Gastrocnemius medialis (tissue), 4 donors: ENCODE measurements at regions not wholly inside any gene's neighbourhood (a gene's known extent, or its start where the extent isn't known, plus 50 kb on each side); places are given as distances from the start of the nearest gene placed in this dataset.

Experiments used
- CTCF ChIP-seq, 5 experiments: fragments of 450-650 bp in 3 of 5; fragments of 200-600 bp in 2 of 5; sonication (generic) in 2 of 5; IDR thresholded peaks in 4 of 5; conservative IDR thresholded peaks in 1 of 5; 1 replicate in 4 of 5; 2 replicates in 1 of 5; pipeline ENCODE4 v1.5.1; 2016 to 2019; ENCODE audit warnings: antibody characterized with exemption in 5 of 5, mild to moderate bottlenecking in 3 of 5, moderate library complexity in 3 of 5
- POLR2A ChIP-seq, 2 donors: fragments of 450-650 bp; IDR thresholded peaks; one replicate each; pipeline ENCODE4 v1.6.1; 2017; ENCODE audit warnings: antibody characterized with exemption in 2 of 2, mild to moderate bottlenecking in 2 of 2, moderate library complexity in 2 of 2

GRCh38 chrX:18017411-18017810, 156.3 kb upstream of the RAI2 start:
- TF ChIP-seq POLR2A (IDR thresholded peaks at IDR 0.05) (no peak), CTCF (IDR thresholded peaks at IDR 0.05 in 4 of 5, conservative IDR thresholded peaks at IDR 0.05 in 1 of 5) (no peak)
